ENCODE measurements at regions not wholly inside any gene's neighbourhood (a gene's known extent, or its start where the extent isn't known, plus 50 kb on each side); places are given as distances from the start of the nearest gene placed in this dataset.

GRCh38 chr5:93674138-93674537 lies 67.3 kb downstream of the POU5F2 start:
- TF ChIP-seq RAD21 (IDR thresholded peaks at IDR 0.05; ENCODE audit: low read length) (no peak; the same call in none of the 2 replicates), JUND (IDR thresholded peaks at IDR 0.05) (no peak)
